ENCODE measurements at regions not wholly inside any gene's neighbourhood (a gene's known extent, or its start where the extent isn't known, plus 50 kb on each side); places are given as distances from the start of the nearest gene placed in this dataset.
"Not testable (repeated sequence)": the region's sequence is repeated elsewhere in the genome, so short reads cannot be mapped to it uniquely, and the experiment has no call there.

DNA sequence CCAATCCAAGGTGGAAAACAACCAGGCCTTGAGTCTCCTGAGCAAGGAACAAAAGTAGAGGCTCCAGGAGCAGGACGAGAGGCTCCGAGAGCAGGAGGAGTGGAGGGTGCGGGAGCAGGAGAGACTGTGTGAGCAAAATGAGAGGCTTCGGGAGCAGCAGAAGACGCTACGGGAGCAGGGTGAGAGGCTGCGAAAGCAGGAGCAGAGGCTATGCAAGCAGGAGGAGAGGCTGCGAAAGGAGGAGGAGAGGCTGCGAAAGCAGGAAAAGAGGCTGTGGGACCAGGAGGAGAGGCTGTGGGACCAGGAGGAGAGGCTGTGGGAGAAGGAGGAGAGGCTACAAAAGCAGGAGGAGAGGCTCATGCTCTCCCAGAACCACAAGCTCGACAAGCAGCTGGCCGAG is 60.3 kb upstream of the UBE2Q2 start:
- Mint-ChIP-seq H3K27me3 (ENCODE audit: low read depth in 3 of 3) (peaks cover 5 to 14% (median 8%) of the 10 kb centered on the region in 3 donors), H3K4me1 (peaks cover 4% of the 10 kb centered on the region), H3K9me3 (no peaks in the 10 kb centered on the region), H3K4me3 (no peak overlapping the region), H3K36me3 (no peaks in the 10 kb centered on the region), H3K27ac (peak overlapping the region in 1 of 7 donors; percentile 15)
- TF ChIP-seq, protein P1, sequence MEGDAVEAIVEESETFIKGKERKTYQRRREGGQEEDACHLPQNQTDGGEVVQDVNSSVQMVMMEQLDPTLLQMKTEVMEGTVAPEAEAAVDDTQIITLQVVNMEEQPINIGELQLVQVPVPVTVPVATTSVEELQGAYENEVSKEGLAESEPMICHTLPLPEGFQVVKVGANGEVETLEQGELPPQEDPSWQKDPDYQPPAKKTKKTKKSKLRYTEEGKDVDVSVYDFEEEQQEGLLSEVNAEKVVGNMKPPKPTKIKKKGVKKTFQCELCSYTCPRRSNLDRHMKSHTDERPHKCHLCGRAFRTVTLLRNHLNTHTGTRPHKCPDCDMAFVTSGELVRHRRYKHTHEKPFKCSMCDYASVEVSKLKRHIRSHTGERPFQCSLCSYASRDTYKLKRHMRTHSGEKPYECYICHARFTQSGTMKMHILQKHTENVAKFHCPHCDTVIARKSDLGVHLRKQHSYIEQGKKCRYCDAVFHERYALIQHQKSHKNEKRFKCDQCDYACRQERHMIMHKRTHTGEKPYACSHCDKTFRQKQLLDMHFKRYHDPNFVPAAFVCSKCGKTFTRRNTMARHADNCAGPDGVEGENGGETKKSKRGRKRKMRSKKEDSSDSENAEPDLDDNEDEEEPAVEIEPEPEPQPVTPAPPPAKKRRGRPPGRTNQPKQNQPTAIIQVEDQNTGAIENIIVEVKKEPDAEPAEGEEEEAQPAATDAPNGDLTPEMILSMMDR (IDR thresholded peaks at IDR 0.05): no peak
- H3K27ac ChIP-seq (ENCODE audit: low read depth in 1 of 2, low read length in 2 of 2): no peak overlapping the region
- H3K79me2 ChIP-seq (ENCODE audit: insufficient read depth, low read length): no peaks in the 10 kb centered on the region
- no peak overlapping the region for H2AFZ ChIP-seq (ENCODE audit: insufficient read depth, low read depth, low read length, poor library complexity, severe bottlenecking)
- H3K27me3 ChIP-seq (ENCODE audit: control insufficient read depth in 2 of 2, insufficient read depth in 2 of 2, low read length in 2 of 2): peaks cover 0 to 4% of the 10 kb centered on the region in 2 donors
- intact Hi-C loops (cut with micrococcal nuclease): no loop called here
- H3K9me3 ChIP-seq (replicated peaks in 1 of 2; ENCODE audit: control insufficient read depth in 1 of 2, insufficient read depth in 1 of 2, low read length in 2 of 2): no peaks in the 10 kb centered on the region
- no peak overlapping the region for H3K9ac ChIP-seq (ENCODE audit: insufficient read depth, low read length, poor library complexity, severe bottlenecking)
- H3K4me3 ChIP-seq (replicated peaks in 1 of 3; ENCODE audit: low read depth in 2 of 3, low read length in 3 of 3): no peak overlapping the region
- H4K20me1 ChIP-seq (ENCODE audit: insufficient read depth, low read length): no peaks in the 10 kb centered on the region
- H3K4me2 ChIP-seq (replicated peaks; ENCODE audit: extremely low read depth, low read length, poor library complexity, severe bottlenecking): no peak overlapping the region
- H3K36me3 ChIP-seq (replicated peaks in 1 of 2; ENCODE audit: control insufficient read depth in 1 of 2, insufficient read depth in 2 of 2, low read length in 2 of 2): no peaks in the 10 kb centered on the region
- no peak for DNase-seq
- WGBS (ENCODE audit: insufficient coverage): 94% methylated on average over 9 of the region's 11 CpGs
- no peaks in the 10 kb centered on the region for H3K4me1 ChIP-seq (ENCODE audit: control insufficient read depth in 1 of 2, insufficient read depth in 2 of 2, low read length in 2 of 2)

DNA sequence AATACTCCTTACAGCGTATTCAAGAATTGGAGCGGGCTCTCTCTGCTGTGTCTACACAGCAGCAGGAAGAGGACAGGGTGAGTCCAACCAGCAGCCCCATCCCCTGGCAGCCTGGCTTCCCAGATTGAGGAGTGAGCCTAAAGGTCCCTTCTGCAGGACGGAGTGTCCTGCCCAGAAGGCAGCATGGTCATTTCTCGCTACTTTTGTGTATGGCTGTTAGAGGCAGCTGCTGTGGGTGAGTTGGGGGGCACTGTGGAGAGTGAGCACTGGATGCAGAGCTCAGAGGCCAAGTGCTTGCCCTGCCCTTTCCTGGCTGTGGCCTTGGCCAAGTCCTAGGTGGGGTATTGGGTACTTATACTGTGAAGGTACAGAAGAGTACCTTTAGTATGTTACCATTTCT is 62.3 kb upstream of the UBE2Q2 start:
- no CpG with 5 or more reads among the region's 4 CpGs for WGBS (ENCODE audit: insufficient coverage)
- H3K27me3 Mint-ChIP-seq (ENCODE audit: low read depth in 3 of 3): peaks cover 5 to 13% (median 7%) of the 10 kb centered on the region in 3 donors
- not testable (repeated sequence) for H3K36me3 Mint-ChIP-seq

More for the DNA sequence above, 62.3 kb upstream of the UBE2Q2 start:
- Mint-ChIP-seq H3K27ac (peak overlapping the region in 1 of 7 donors; percentile 66), H3K4me1 (peaks cover 12% of the 10 kb centered on the region)
- H3K9ac ChIP-seq (ENCODE audit: insufficient read depth, low read length, poor library complexity, severe bottlenecking); H3K9me3 ChIP-seq (replicated peaks in 1 of 2; ENCODE audit: control insufficient read depth in 1 of 2, insufficient read depth in 1 of 2, low read length in 2 of 2); H3K4me3 Mint-ChIP-seq; H3K79me2 ChIP-seq (ENCODE audit: insufficient read depth, low read length); H3K4me1 ChIP-seq (ENCODE audit: control insufficient read depth in 1 of 2, insufficient read depth in 2 of 2, low read length in 2 of 2); H3K9me3 Mint-ChIP-seq; H4K20me1 ChIP-seq (ENCODE audit: insufficient read depth, low read length); intact Hi-C loops (cut with micrococcal nuclease); H2AFZ ChIP-seq (ENCODE audit: insufficient read depth, low read depth, low read length, poor library complexity, severe bottlenecking); H3K27ac ChIP-seq (ENCODE audit: low read depth in 1 of 2, low read length in 2 of 2); H3K4me2 ChIP-seq (replicated peaks; ENCODE audit: extremely low read depth, low read length, poor library complexity, severe bottlenecking); H3K36me3 ChIP-seq (replicated peaks in 1 of 2; ENCODE audit: control insufficient read depth in 1 of 2, insufficient read depth in 2 of 2, low read length in 2 of 2); H3K4me3 ChIP-seq (replicated peaks in 1 of 3; ENCODE audit: low read depth in 2 of 3, low read length in 3 of 3); H3K27me3 ChIP-seq (ENCODE audit: control insufficient read depth in 2 of 2, insufficient read depth in 2 of 2, low read length in 2 of 2); DNase-seq: not testable (repeated sequence)
